GM10266 (cell line): ENCODE measurements at regions not wholly inside any gene's neighbourhood (a gene's known extent, or its start where the extent isn't known, plus 50 kb on each side); places are given as distances from the start of the nearest gene placed in this dataset.

Source experiments
- DNase-seq: peaks from one replicate; pipeline ENCODE4 v3.0.0; 2012; ENCODE audit errors: extremely low spot score
- CTCF ChIP-seq: IDR thresholded peaks from 2 replicates; pipeline ENCODE4 v1.5.1; 2012; ENCODE audit warnings: mild to moderate bottlenecking, low read depth; ENCODE audit not compliant: control insufficient read depth, insufficient read depth; ENCODE audit errors: missing control alignments

- TF ChIP-seq CTCF, result no peak
- DNase-seq, result no peak
Measured at GRCh38 chr3:148100476-148100875, 597.2 kb upstream of the AGTR1 start.

GRCh38 chr3:148101061-148101460 is 596.6 kb upstream of the AGTR1 start:
- no peak for DNase-seq
- TF ChIP-seq CTCF, result no peak

- DNase-seq, result no peak
- no peak for TF ChIP-seq CTCF
Measured at GRCh38 chr3:148102156-148102555, 595.5 kb upstream of the AGTR1 start.

GRCh38 chr3:148106062-148106461 is 591.6 kb upstream of the AGTR1 start:
- DNase-seq, result no peak
- TF ChIP-seq CTCF, result no peak

- DNase-seq, result no peak
- no peak for TF ChIP-seq CTCF
Measured at GRCh38 chr3:148126956-148127355, 570.7 kb upstream of the AGTR1 start.

- DNase-seq, result no peak
- TF ChIP-seq CTCF, result no peak
Measured at GRCh38 chr3:148128136-148128535, 569.6 kb upstream of the AGTR1 start.

GRCh38 chr3:148131990-148132638 is 565.6 kb upstream of the AGTR1 start:
- no peak for DNase-seq
- no peak for TF ChIP-seq CTCF
